ENCODE measurements at regions not wholly inside any gene's neighbourhood (a gene's known extent, or its start where the extent isn't known, plus 50 kb on each side); places are given as distances from the start of the nearest gene placed in this dataset.

GRCh38 chr7:136046548-136046947 lies 69.4 kb upstream of the MTPN start:
- TF ChIP-seq CTCF (conservative IDR thresholded peaks at IDR 0.05; ENCODE audit: low read depth, low read length) = no peak
- no peak for TF ChIP-seq MXI1 (IDR thresholded peaks at IDR 0.05; ENCODE audit: borderline replicate concordance, low read depth, low read length)
- TF ChIP-seq POLR2A (IDR thresholded peaks at IDR 0.05; ENCODE audit: low read depth, low read length) = no peak
- TF ChIP-seq ELK1 (IDR thresholded peaks at IDR 0.05; ENCODE audit: borderline replicate concordance, low read depth, low read length) = no peak
- TF ChIP-seq CEBPB (IDR thresholded peaks at IDR 0.05; ENCODE audit: low read depth, low read length) = no peak
- no peak for TF ChIP-seq RFX5 (IDR thresholded peaks at IDR 0.05; ENCODE audit: low read depth, low read length)
- TF ChIP-seq USF2 (IDR thresholded peaks at IDR 0.05; ENCODE audit: low read depth, low read length) = no peak
- no peak for TF ChIP-seq NFE2L2 (IDR thresholded peaks at IDR 0.05; ENCODE audit: low read depth, low read length)
- TF ChIP-seq RCOR1 (IDR thresholded peaks at IDR 0.05; ENCODE audit: insufficient replicate concordance, low read length) = no peak
- TF ChIP-seq FOS (IDR thresholded peaks at IDR 0.05; ENCODE audit: low read depth, low read length) = no peak
- no peak for TF ChIP-seq SMC3 (IDR thresholded peaks at IDR 0.05; ENCODE audit: low read depth, low read length)
- no peak for TF ChIP-seq BHLHE40 (IDR thresholded peaks at IDR 0.05; ENCODE audit: low read depth, low read length)
- no peak for TF ChIP-seq CHD1 (IDR thresholded peaks at IDR 0.05; ENCODE audit: low read depth, low read length)
